H9 (cell line): ENCODE measurements at regions not wholly inside any gene's neighbourhood (a gene's known extent, or its start where the extent isn't known, plus 50 kb on each side); places are given as distances from the start of the nearest gene placed in this dataset.

ENCODE experiments used
- DNase-seq: peaks from one replicate; pipeline ENCODE4 v3.0.0-alpha.2; 2017
- H2AFZ ChIP-seq: one replicate; pipeline ENCODE4 v1.6.1; 2013; ENCODE audit warnings: mild to moderate bottlenecking, low read length, control low read depth, moderate library complexity
- H2AK5ac ChIP-seq: 2 replicates; pipeline ENCODE4 v1.6.1; 2013; ENCODE audit warnings: low read length, control low read depth, mixed read lengths; ENCODE audit not compliant: insufficient read length
- H2BK120ac ChIP-seq: one replicate; pipeline ENCODE4 v1.6.1; 2013; ENCODE audit warnings: low read depth, mild to moderate bottlenecking, low read length, control low read depth, inconsistent platforms; ENCODE audit not compliant: poor library complexity, severe bottlenecking
- H2BK12ac ChIP-seq: 2 replicates; pipeline ENCODE4 v1.6.1; 2013; ENCODE audit warnings: low read length, control low read depth, mixed read lengths, low read depth; ENCODE audit not compliant: insufficient read length
- H2BK15ac ChIP-seq: 2 replicates; pipeline ENCODE4 v1.6.1; 2013; ENCODE audit warnings: low read depth, low read length, control low read depth
- H2BK20ac ChIP-seq: one replicate; pipeline ENCODE4 v1.6.1; 2013; ENCODE audit warnings: low read depth, mild to moderate bottlenecking, low read length, control low read depth, inconsistent platforms; ENCODE audit not compliant: poor library complexity, severe bottlenecking
- H2BK5ac ChIP-seq: 2 replicates; pipeline ENCODE4 v1.6.1; 2013; ENCODE audit warnings: low read length, control low read depth, mixed read lengths; ENCODE audit not compliant: insufficient read length
- H3K14ac ChIP-seq: 2 replicates; pipeline ENCODE4 v1.6.1; 2013; ENCODE audit warnings: low read length, control low read depth; ENCODE audit not compliant: insufficient read depth
- H3K18ac ChIP-seq: 2 replicates; pipeline ENCODE4 v1.6.1; 2013; ENCODE audit warnings: low read depth, mild to moderate bottlenecking, mixed read lengths, low read length, control low read depth; ENCODE audit not compliant: insufficient read length
- H3K23ac ChIP-seq: 2 replicates; pipeline ENCODE4 v1.6.1; 2013; ENCODE audit warnings: low read length, control low read depth, mixed read lengths, low read depth; ENCODE audit not compliant: insufficient read length
- H3K23me2 ChIP-seq: 2 replicates; pipeline ENCODE4 v1.6.1; 2013; ENCODE audit warnings: low read depth, mild to moderate bottlenecking, mixed read lengths, low read length, control low read depth; ENCODE audit not compliant: insufficient read length, poor library complexity, severe bottlenecking
- H3K27ac ChIP-seq: 2 replicates; pipeline ENCODE4 v1.5.1; 2013; ENCODE audit warnings: low read length, control low read depth, mixed read lengths, low read depth; ENCODE audit not compliant: insufficient read length
- H3K27me3 ChIP-seq: 2 replicates; pipeline ENCODE4 v1.6.1; 2013; ENCODE audit warnings: low read length, control low read depth, inconsistent platforms; ENCODE audit not compliant: insufficient read depth
- H3K4ac ChIP-seq: 2 replicates; pipeline ENCODE4 v1.6.1; 2013; ENCODE audit warnings: low read depth, mild to moderate bottlenecking, control low read depth, inconsistent platforms, low read length, moderate library complexity
- H3K4me1 ChIP-seq: 2 replicates; pipeline ENCODE4 v1.6.1; 2013; ENCODE audit warnings: low read length, control low read depth, inconsistent platforms; ENCODE audit not compliant: insufficient read depth
- H3K4me2 ChIP-seq: 2 replicates; pipeline ENCODE4 v1.6.1; 2013; ENCODE audit warnings: low read length, control low read depth, mixed read lengths; ENCODE audit not compliant: insufficient read length, insufficient read depth
- H3K56ac ChIP-seq: 2 replicates; pipeline ENCODE4 v1.6.1; 2013; ENCODE audit warnings: low read depth, mild to moderate bottlenecking, mixed read lengths, low read length, control low read depth; ENCODE audit not compliant: insufficient read length
- H3K79me1 ChIP-seq: 2 replicates; pipeline ENCODE4 v1.6.1; 2013; ENCODE audit warnings: low read depth, mild to moderate bottlenecking, moderate library complexity, low read length, control low read depth, inconsistent platforms; ENCODE audit not compliant: insufficient read depth, poor library complexity, severe bottlenecking
- H3K79me2 ChIP-seq: 2 replicates; pipeline ENCODE4 v1.6.1; 2013; ENCODE audit warnings: low read length, control low read depth, inconsistent platforms; ENCODE audit not compliant: insufficient read depth
- H3K9ac ChIP-seq: 2 replicates; pipeline ENCODE4 v1.6.1; 2013; ENCODE audit warnings: low read length, control low read depth, mixed read lengths; ENCODE audit not compliant: insufficient read length; ENCODE audit errors: extremely low read depth
- H3K9me3 ChIP-seq: one replicate; pipeline ENCODE4 v1.6.1; 2013; ENCODE audit warnings: low read depth, low read length, inconsistent platforms; ENCODE audit not compliant: control insufficient read depth
- H3T11ph ChIP-seq: one replicate; pipeline ENCODE4 v1.6.1; 2013; ENCODE audit warnings: mild to moderate bottlenecking, low read length, control low read depth, inconsistent platforms
- H4K20me1 ChIP-seq: one replicate; pipeline ENCODE4 v1.6.1; 2013; ENCODE audit not compliant: control insufficient read depth, insufficient read length, insufficient read depth
- H4K5ac ChIP-seq: 2 replicates; pipeline ENCODE4 v1.6.1; 2013; ENCODE audit warnings: low read depth, mild to moderate bottlenecking, mixed read lengths, low read length, control low read depth; ENCODE audit not compliant: insufficient read length
- H4K8ac ChIP-seq: replicated peaks from 2 replicates; pipeline ENCODE4 v1.6.1; 2013; ENCODE audit warnings: low read length, control low read depth, mixed read lengths, low read depth; ENCODE audit not compliant: insufficient read length
- H4K91ac ChIP-seq: 2 replicates; pipeline ENCODE4 v1.6.1; 2013; ENCODE audit warnings: low read depth, mild to moderate bottlenecking, moderate library complexity, mixed read lengths, low read length, control low read depth; ENCODE audit not compliant: insufficient read length
- H3K27ac Mint-ChIP-seq, 3 experiments: 2 replicates in 2 of 3; 3 replicates in 1 of 3; pipeline ENCODE4 v1.8.0; 2020 to 2021; ENCODE audit warnings: mixed read lengths in 3 of 3, mild to moderate bottlenecking in 1 of 3, moderate library complexity in 1 of 3
- H3K27me3 Mint-ChIP-seq: 2 replicates; pipeline ENCODE4 v1.8.0; 2021; ENCODE audit warnings: low read depth, mild to moderate bottlenecking, moderate library complexity, mixed read lengths
- H3K36me3 Mint-ChIP-seq, 3 experiments: 2 replicates in 2 of 3; 3 replicates in 1 of 3; pipeline ENCODE4 v1.8.0; 2020 to 2021; ENCODE audit warnings: low read depth in 3 of 3, mixed read lengths in 3 of 3; ENCODE audit not compliant: insufficient read depth in 1 of 3
- H3K4me1 Mint-ChIP-seq, 2 experiments: 2 replicates each; pipeline ENCODE4 v1.8.0; 2020; ENCODE audit warnings: mixed read lengths in 2 of 2
- H3K4me3 Mint-ChIP-seq, 2 experiments: 2 replicates in 1 of 2; 3 replicates in 1 of 2; pipeline ENCODE4 v1.8.0; 2020 to 2021; ENCODE audit warnings: mild to moderate bottlenecking in 2 of 2, mixed read lengths in 2 of 2, moderate library complexity in 1 of 2
- H3K9me3 Mint-ChIP-seq, 2 experiments: 2 replicates in 1 of 2; 3 replicates in 1 of 2; pipeline ENCODE4 v1.8.0; 2020; ENCODE audit warnings: mild to moderate bottlenecking in 2 of 2, mixed read lengths in 2 of 2, moderate library complexity in 1 of 2
- CTCF ChIP-seq: fragments of 200-600 bp; sonication (generic); conservative IDR thresholded peaks from 3 replicates; pipeline ENCODE4 v1.8.0; 2021; ENCODE audit warnings: antibody characterized with exemption, mild to moderate bottlenecking

DNA sequence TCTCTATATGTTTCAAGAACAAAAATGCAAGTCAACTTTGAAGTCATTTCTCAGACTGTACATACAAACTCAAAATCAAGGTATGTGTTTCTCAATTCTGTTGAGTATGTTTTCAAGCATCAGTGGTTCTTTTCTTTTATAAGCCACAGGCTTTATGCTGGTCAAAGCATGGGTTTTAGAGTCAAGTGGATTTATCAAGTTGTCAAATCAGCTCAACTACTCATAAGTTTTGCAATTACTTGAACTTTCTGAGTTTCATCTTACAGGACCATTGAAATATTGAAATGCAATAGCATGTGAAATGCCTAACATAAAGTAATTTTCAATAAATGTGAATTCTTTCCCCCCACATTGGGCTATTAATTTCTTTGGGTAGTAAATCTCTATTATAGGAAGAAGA is 239.9 kb upstream of the DKK2 start:
- Histone ChIP-seq H2AFZ (no peak overlapping the region), H3K14ac (no peak overlapping the region), H3K18ac (no peak overlapping the region), H3T11ph (no peak overlapping the region), H3K79me1 (no peaks in the 10 kb centered on the region), H3K9ac (no peak overlapping the region), H2AK5ac (no peak overlapping the region), H4K91ac (no peak overlapping the region), H3K4ac (no peak overlapping the region), H3K79me2 (no peaks in the 10 kb centered on the region), H2BK120ac (no peak overlapping the region), H3K4me1 (no peaks in the 10 kb centered on the region), H4K8ac (no peak overlapping the region), H2BK12ac (no peak overlapping the region), H3K27ac (no peak overlapping the region), H3K27me3 (no peaks in the 10 kb centered on the region), H3K4me2 (no peak overlapping the region), H3K23me2 (no peaks in the 10 kb centered on the region), H3K23ac (no peak overlapping the region), H2BK15ac (no peak overlapping the region), H2BK5ac (no peak overlapping the region), H3K56ac (no peak overlapping the region), H2BK20ac (no peak overlapping the region), H4K5ac (no peak overlapping the region), H3K9me3 (no peaks in the 10 kb centered on the region), H4K20me1 (no peaks in the 10 kb centered on the region)
- DNase-seq = no peak
- TF ChIP-seq CTCF = no peak
- no peaks in the 10 kb centered on the region for H3K9me3 Mint-ChIP-seq
- no peaks in the 10 kb centered on the region for H3K36me3 Mint-ChIP-seq
- peaks cover 0 to 7% of the 10 kb centered on the region in 2 experiments; a peak in 2 of 4 replicates for H3K4me1 Mint-ChIP-seq
- H3K27ac Mint-ChIP-seq = no peak overlapping the region
- no peak overlapping the region for H3K4me3 Mint-ChIP-seq
- H3K27me3 Mint-ChIP-seq = no peaks in the 10 kb centered on the region; the same call in 1 of the 2 replicates
